Left cardiac atrium (tissue), 4 donors: ENCODE measurements at regions not wholly inside any gene's neighbourhood (a gene's known extent, or its start where the extent isn't known, plus 50 kb on each side); places are given as distances from the start of the nearest gene placed in this dataset.
"Not testable (repeated sequence)": the region's sequence is repeated elsewhere in the genome, so short reads cannot be mapped to it uniquely, and the experiment has no call there.

Experiments used
- ATAC-seq, 2 donors: fragments of 200-7000 bp; cut with Tn5 transposase; one replicate each; pipeline ENCODE4 v1.9.1; 2020; ENCODE audit warnings: mild to moderate bottlenecking in 2 of 2, moderate library complexity in 2 of 2
- DNase-seq: peaks from one replicate; pipeline ENCODE4 v3.0.0-alpha.2; 2020
- intact Hi-C, 2 donors: fragments of 100-400 bp; cut with DNase I; formaldehyde crosslinking; loops; one replicate each; pipeline versions ENCODE4 v1.14.1 to v1.15.1; 2022 to 2023
- donor health status: DM: no; HTN: yes; CAD: no.
- donor health status: DM: no; HTN: yes; CAD: no; lungs with severe emphysema.
- donor health status: DM: yes; HTN: yes; CAD: no.
- donor health status: Dilated cardiomyopathy.

- ATAC-seq (no peak), DNase-seq (no peak)
- intact Hi-C loops = no loop called here
These were observed 166.4 kb upstream of the IRAK1BP1 start for GRCh38 chr6:78700991-78701390.

GRCh38 chr6:78701407-78701806 lies 165.9 kb upstream of the IRAK1BP1 start:
- intact Hi-C loops = no loop called here
- ATAC-seq = peak in 1 of 2 donors; percentile 59
- DNase-seq = no peak

- ATAC-seq (no peak), DNase-seq (no peak)
- intact Hi-C loops = no loop called here
These were observed 158.3 kb upstream of the IRAK1BP1 start for GRCh38 chr6:78709021-78709420.

GRCh38 chr6:78713564-78713963 lies 153.8 kb upstream of the IRAK1BP1 start:
- no peak for ATAC-seq
- intact Hi-C loops = no loop called here
- DNase-seq = no peak

- intact Hi-C loops = no loop called here
- no peak for ATAC-seq
- no peak for DNase-seq
These were observed 123.2 kb upstream of the IRAK1BP1 start for GRCh38 chr6:78744144-78744543.

GRCh38 chr6:78746457-78746856 lies 120.9 kb upstream of the IRAK1BP1 start:
- no peak for ATAC-seq
- intact Hi-C loops = no loop called here
- DNase-seq = no peak

- ATAC-seq (no peak), DNase-seq (no peak)
- intact Hi-C loops = no loop called here
These were observed 118.0 kb upstream of the IRAK1BP1 start for GRCh38 chr6:78749326-78749725.

GRCh38 chr6:78758297-78758798 lies 109.0 kb upstream of the IRAK1BP1 start:
- intact Hi-C loops, DNase-seq, ATAC-seq: not testable (repeated sequence)

GRCh38 chr6:78768271-78768670 lies 99.1 kb upstream of the IRAK1BP1 start:
- ATAC-seq (no peak), DNase-seq (no peak)
- intact Hi-C loops = no loop called here

- intact Hi-C loops = no loop called here
- DNase-seq (no peak), ATAC-seq (no peak)
These were observed 96.6 kb upstream of the IRAK1BP1 start for GRCh38 chr6:78770765-78771164.

GRCh38 chr6:78771586-78771985 lies 95.8 kb upstream of the IRAK1BP1 start:
- ATAC-seq (no peak), DNase-seq (no peak)
- intact Hi-C loops = no loop called here

GRCh38 chr6:78781001-78781400 lies 86.3 kb upstream of the IRAK1BP1 start:
- intact Hi-C loops = no loop called here
- no peak for ATAC-seq
- DNase-seq = no peak

GRCh38 chr6:78783366-78783765 lies 84.0 kb upstream of the IRAK1BP1 start:
- intact Hi-C loops, DNase-seq, ATAC-seq: not testable (repeated sequence)

GRCh38 chr6:78797270-78797669 lies 70.1 kb upstream of the IRAK1BP1 start:
- no peak for ATAC-seq
- intact Hi-C loops = no loop called here
- DNase-seq = no peak

GRCh38 chr6:78799682-78800081 lies 67.7 kb upstream of the IRAK1BP1 start:
- ATAC-seq = no peak

GRCh38 chr6:78806792-78807191 lies 60.6 kb upstream of the IRAK1BP1 start:
- DNase-seq, intact Hi-C loops, ATAC-seq: not testable (repeated sequence)

More at GRCh38 chr6:78799682-78800081, 67.7 kb upstream of the IRAK1BP1 start:
- intact Hi-C loops = no loop called here
- no peak for DNase-seq

GRCh38 chr6:78807655-78808355 lies 59.5 kb upstream of the IRAK1BP1 start:
- ATAC-seq, intact Hi-C loops, DNase-seq: not testable (repeated sequence)

- ATAC-seq (no peak), DNase-seq (no peak)
- intact Hi-C loops = no loop called here
These were observed 58.9 kb upstream of the IRAK1BP1 start for GRCh38 chr6:78808356-78808891.

- intact Hi-C loops = no loop called here
- DNase-seq (no peak), ATAC-seq (no peak)
These were observed 58.4 kb upstream of the IRAK1BP1 start for GRCh38 chr6:78808933-78809332.

GRCh38 chr6:78810146-78810545 lies 57.2 kb upstream of the IRAK1BP1 start:
- DNase-seq (no peak), ATAC-seq (no peak)
- intact Hi-C loops = no loop called here

- intact Hi-C loops = no loop called here
- peak in 1 of 2 donors; percentile 47 for ATAC-seq
- DNase-seq = no peak
These were observed 56.7 kb upstream of the IRAK1BP1 start for GRCh38 chr6:78810698-78811097.
